ENCODE measurements at regions not wholly inside any gene's neighbourhood (a gene's known extent, or its start where the extent isn't known, plus 50 kb on each side); places are given as distances from the start of the nearest gene placed in this dataset.

DNA sequence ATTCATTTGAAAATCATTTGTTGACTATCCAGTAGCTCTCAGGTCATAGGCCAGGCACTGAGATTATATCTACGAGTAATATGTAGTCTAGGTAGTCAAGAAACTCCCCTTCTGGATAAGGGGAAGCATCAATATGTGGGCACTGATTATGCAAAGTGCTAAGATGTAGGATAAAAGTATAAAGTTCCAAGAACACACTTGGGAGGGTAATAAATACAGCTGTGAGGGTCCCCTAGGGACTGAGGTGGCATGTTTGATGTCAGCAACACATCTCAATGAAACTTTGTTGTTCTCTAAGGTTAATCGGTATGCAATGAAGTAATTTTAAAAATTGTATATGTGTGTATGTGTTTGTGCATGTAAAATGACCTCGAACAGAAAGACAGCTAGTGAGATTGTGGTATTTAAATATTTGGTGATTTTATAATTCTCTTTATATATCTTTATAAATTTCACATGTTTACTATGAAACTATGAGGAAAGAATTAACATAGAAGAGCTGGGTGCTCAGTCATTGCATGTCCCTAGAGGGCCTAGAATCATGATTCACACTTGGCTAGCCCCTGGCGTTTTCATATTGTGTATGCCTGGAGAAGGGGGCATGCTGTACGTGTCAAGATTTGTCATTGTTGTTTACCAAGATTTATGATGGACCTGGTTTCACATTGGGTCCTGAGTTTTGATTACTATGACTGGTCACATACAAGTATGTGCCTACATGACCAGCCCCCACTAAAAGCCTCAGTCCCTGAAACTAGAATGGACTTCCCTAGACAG, 140.1 kb upstream of the DUSP10 start:
- TF ChIP-seq, protein P1, sequence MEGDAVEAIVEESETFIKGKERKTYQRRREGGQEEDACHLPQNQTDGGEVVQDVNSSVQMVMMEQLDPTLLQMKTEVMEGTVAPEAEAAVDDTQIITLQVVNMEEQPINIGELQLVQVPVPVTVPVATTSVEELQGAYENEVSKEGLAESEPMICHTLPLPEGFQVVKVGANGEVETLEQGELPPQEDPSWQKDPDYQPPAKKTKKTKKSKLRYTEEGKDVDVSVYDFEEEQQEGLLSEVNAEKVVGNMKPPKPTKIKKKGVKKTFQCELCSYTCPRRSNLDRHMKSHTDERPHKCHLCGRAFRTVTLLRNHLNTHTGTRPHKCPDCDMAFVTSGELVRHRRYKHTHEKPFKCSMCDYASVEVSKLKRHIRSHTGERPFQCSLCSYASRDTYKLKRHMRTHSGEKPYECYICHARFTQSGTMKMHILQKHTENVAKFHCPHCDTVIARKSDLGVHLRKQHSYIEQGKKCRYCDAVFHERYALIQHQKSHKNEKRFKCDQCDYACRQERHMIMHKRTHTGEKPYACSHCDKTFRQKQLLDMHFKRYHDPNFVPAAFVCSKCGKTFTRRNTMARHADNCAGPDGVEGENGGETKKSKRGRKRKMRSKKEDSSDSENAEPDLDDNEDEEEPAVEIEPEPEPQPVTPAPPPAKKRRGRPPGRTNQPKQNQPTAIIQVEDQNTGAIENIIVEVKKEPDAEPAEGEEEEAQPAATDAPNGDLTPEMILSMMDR (IDR thresholded peaks at IDR 0.05; ENCODE audit: low read depth, low read length), result no peak
- no peak for TF ChIP-seq EZH2phosphoT487 (IDR thresholded peaks at IDR 0.05; ENCODE audit: low read depth)
